ENCODE measurements at regions not wholly inside any gene's neighbourhood (a gene's known extent, or its start where the extent isn't known, plus 50 kb on each side); places are given as distances from the start of the nearest gene placed in this dataset.

DNA sequence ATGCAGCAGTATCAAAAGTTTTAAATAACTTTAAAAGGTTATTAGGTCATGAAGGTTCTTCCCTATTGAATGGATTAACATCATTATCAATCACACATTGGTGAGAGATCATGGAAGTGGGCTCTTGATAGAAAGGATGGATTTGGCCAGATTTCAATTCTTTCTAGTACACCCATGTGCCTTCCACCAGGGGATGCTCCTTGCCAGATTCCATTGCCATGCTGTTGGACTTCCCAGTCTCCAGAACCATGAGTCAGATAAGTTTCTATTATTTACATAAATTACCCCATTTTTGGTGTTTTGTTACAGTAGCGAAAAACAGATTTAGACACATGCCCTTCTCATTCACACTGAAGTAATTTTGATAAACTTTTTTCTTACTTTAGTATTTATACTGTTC is 1010.6 kb upstream of the C9orf72 start:
- no peaks in the 10 kb centered on the region for H3K4me1 ChIP-seq
- ATAC-seq (no peak), DNase-seq (no peak)
- no peak for TF ChIP-seq POLR2A (IDR thresholded peaks at IDR 0.05)
- TF ChIP-seq, protein P1, sequence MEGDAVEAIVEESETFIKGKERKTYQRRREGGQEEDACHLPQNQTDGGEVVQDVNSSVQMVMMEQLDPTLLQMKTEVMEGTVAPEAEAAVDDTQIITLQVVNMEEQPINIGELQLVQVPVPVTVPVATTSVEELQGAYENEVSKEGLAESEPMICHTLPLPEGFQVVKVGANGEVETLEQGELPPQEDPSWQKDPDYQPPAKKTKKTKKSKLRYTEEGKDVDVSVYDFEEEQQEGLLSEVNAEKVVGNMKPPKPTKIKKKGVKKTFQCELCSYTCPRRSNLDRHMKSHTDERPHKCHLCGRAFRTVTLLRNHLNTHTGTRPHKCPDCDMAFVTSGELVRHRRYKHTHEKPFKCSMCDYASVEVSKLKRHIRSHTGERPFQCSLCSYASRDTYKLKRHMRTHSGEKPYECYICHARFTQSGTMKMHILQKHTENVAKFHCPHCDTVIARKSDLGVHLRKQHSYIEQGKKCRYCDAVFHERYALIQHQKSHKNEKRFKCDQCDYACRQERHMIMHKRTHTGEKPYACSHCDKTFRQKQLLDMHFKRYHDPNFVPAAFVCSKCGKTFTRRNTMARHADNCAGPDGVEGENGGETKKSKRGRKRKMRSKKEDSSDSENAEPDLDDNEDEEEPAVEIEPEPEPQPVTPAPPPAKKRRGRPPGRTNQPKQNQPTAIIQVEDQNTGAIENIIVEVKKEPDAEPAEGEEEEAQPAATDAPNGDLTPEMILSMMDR (IDR thresholded peaks at IDR 0.05): no peak
- H3K9me3 ChIP-seq: peaks cover 0 to 15% (median 0%) of the 10 kb centered on the region in 12 donors
- intact Hi-C loops (cut with DNase I): no loop called here
- no peaks in the 10 kb centered on the region for H3K27me3 ChIP-seq
- no peak overlapping the region for H3K4me3 ChIP-seq
- H3K36me3 ChIP-seq: no peaks in the 10 kb centered on the region
- 79 to 87% (median 81%) methylated on average over 1 of the region's 1 CpG for WGBS, 4 donors
- H3K27ac ChIP-seq: no peak overlapping the region

DNA sequence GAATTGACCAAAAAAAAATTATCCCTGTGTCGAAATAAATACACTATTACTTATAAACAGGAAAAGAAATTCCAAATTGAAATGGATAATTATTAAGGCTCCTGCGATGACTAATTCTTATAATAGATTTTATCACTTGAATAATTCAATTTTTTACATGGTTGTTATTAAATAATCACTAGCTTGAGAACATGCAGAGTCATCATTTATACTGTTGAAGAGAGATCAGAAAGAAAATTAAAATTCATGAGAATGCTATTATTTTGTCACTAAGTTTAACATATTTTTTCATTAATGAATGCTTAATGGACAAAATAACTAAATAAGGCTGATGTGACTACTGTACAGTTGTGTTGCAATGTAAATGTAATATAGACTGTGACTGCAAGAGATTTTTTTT is 1011.3 kb upstream of the C9orf72 start:
- no peak overlapping the region for H3K27ac ChIP-seq
- ATAC-seq (no peak), DNase-seq (no peak)
- intact Hi-C loops (cut with DNase I): no loop called here
- no peak overlapping the region for H3K4me3 ChIP-seq
- peaks cover 0 to 13% (median 0%) of the 10 kb centered on the region in 12 donors for H3K9me3 ChIP-seq
- H3K4me1 ChIP-seq: no peaks in the 10 kb centered on the region
- TF ChIP-seq, protein P1 (IDR thresholded peaks at IDR 0.05): no peak
- TF ChIP-seq POLR2A (IDR thresholded peaks at IDR 0.05): no peak
- H3K36me3 ChIP-seq: no peaks in the 10 kb centered on the region
- 40 to 61% (median 59%) methylated on average over 2 of the region's 2 CpGs for WGBS, 4 donors
- H3K27me3 ChIP-seq: no peaks in the 10 kb centered on the region

DNA sequence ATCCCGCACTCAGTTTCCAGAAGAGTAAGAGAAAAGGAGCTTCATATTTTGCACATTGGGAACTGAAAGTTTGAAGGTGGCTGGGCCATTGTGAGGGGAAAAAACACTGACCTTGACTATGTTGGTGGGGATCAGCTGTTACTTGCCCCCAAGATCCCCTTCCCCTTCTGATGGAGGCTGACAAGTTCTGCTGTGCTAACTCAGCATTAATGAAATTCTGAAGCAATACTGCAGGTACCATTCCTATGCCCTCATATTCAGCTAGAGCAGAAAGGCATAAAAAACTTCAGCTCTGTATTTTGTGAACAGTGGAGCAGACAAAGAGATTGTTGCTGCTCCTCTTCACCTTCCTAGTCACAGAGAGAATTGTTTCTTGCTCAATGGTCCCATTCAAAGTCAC is 1013.8 kb upstream of the C9orf72 start:
- WGBS, 4 donors: 79 to 95% (median 82%) methylated on average over 1 of the region's 1 CpG
- ATAC-seq: no peak

DNA sequence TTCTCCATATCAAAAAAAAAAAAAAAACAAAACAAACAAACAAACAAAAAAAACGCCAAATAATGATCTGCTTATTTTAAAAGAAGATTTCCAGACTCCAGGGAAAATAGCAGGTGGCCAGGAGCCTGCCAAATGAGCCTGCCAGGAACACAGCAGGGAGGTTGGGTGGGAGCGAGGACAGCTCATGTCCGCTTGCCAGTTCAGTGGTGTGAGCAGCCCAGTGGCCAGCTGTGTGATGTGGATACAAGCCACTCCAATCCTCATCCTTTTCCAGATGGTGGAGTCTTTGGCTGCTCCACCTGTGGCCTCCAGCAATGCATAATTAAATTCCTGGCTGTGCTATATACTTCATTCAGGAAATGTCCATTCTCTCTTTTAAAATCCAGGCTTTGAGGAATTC is 1025.1 kb upstream of the C9orf72 start:
- WGBS, 4 donors: 46 to 68% (median 62%) methylated on average over 3 of the region's 3 CpGs
- Histone ChIP-seq H3K4me1 (no peaks in the 10 kb centered on the region), H3K27ac (no peak overlapping the region), H3K4me3 (no peak overlapping the region), H3K36me3 (no peaks in the 10 kb centered on the region), H3K9me3 (no peaks in the 10 kb centered on the region), H3K27me3 (no peaks in the 10 kb centered on the region)
- TF ChIP-seq, protein P1 (IDR thresholded peaks at IDR 0.05): no peak
- TF ChIP-seq POLR2A (IDR thresholded peaks at IDR 0.05): no peak
- intact Hi-C loops (cut with DNase I): no loop called here
- DNase-seq: peak in 1 of 5 donors; percentile 37
- ATAC-seq: no peak

More for the DNA sequence above, 1013.8 kb upstream of the C9orf72 start:
- no peak for DNase-seq
- H3K9me3 ChIP-seq: peaks cover 0 to 13% (median 0%) of the 10 kb centered on the region in 12 donors
- intact Hi-C loops (cut with DNase I): no loop called here
- TF ChIP-seq, protein P1 (IDR thresholded peaks at IDR 0.05): no peak
- TF ChIP-seq POLR2A (IDR thresholded peaks at IDR 0.05): no peak
- H3K36me3 ChIP-seq: no peaks in the 10 kb centered on the region
- no peak overlapping the region for H3K4me3 ChIP-seq
- no peak overlapping the region for H3K27ac ChIP-seq
- H3K4me1 ChIP-seq: no peaks in the 10 kb centered on the region
- H3K27me3 ChIP-seq: no peaks in the 10 kb centered on the region
